Mammary epithelial cell (primary cell): ENCODE measurements at regions not wholly inside any gene's neighbourhood (a gene's known extent, or its start where the extent isn't known, plus 50 kb on each side); places are given as distances from the start of the nearest gene placed in this dataset.

Source experiments
- EZH2 ChIP-seq: IDR thresholded peaks from 2 replicates; pipeline ENCODE4 v1.6.1; 2012; ENCODE audit warnings: low read length, inconsistent platforms, borderline replicate concordance
- TF ChIP-seq, protein P1 (sequence below), 2 donors: IDR thresholded peaks in 1 of 2; conservative IDR thresholded peaks in 1 of 2; 2 replicates each; pipeline ENCODE4 v1.5.1; 2011 to 2012; ENCODE audit warnings: inconsistent platforms in 2 of 2, low read length in 2 of 2, mild to moderate bottlenecking in 2 of 2, control low read depth in 1 of 2, low read depth in 1 of 2; ENCODE audit not compliant: insufficient read depth in 1 of 2; ENCODE audit errors: extremely low read depth in 1 of 2

DNA sequence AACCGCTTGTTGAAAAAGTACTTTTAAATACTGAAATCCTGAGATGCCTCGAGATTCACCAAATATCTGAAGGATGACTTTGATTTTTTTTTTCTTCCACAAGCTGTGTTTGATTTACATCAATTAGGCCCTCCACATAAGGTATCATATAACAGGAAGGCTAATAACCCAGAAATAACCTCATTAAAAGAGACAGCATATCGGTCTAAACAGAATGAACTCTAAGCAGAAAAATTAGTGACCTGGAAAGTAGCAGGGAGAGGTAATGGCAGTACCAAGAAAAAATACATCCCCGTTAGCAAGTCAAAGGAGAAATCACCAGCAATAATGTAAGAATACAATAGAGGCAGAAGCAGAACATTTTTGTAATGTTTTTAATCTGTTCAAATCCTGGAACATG lies 452.4 kb upstream of the TSHZ3 start:
- TF ChIP-seq, protein P1, sequence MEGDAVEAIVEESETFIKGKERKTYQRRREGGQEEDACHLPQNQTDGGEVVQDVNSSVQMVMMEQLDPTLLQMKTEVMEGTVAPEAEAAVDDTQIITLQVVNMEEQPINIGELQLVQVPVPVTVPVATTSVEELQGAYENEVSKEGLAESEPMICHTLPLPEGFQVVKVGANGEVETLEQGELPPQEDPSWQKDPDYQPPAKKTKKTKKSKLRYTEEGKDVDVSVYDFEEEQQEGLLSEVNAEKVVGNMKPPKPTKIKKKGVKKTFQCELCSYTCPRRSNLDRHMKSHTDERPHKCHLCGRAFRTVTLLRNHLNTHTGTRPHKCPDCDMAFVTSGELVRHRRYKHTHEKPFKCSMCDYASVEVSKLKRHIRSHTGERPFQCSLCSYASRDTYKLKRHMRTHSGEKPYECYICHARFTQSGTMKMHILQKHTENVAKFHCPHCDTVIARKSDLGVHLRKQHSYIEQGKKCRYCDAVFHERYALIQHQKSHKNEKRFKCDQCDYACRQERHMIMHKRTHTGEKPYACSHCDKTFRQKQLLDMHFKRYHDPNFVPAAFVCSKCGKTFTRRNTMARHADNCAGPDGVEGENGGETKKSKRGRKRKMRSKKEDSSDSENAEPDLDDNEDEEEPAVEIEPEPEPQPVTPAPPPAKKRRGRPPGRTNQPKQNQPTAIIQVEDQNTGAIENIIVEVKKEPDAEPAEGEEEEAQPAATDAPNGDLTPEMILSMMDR (conservative IDR thresholded peaks at IDR 0.05 in 1 of 2, IDR thresholded peaks at IDR 0.05 in 1 of 2; ENCODE audit: extremely low read depth in 1 of 2, insufficient read depth in 1 of 2, low read depth in 1 of 2, low read length in 2 of 2): no peak
- no peak for TF ChIP-seq EZH2
